SK-N-SH treated with all-trans-retinoic acid at 6 μM for 48 hours (cell line): ENCODE measurements at regions not wholly inside any gene's neighbourhood (a gene's known extent, or its start where the extent isn't known, plus 50 kb on each side); places are given as distances from the start of the nearest gene placed in this dataset.

Experiments
- ISL1 ChIP-seq: fragments of 250-450 bp; sonication (Bioruptor Pico); IDR thresholded peaks from 2 replicates; pipeline ENCODE4 v2.1.2; 2022; ENCODE audit warnings: mild to moderate bottlenecking, moderate library complexity
- PATZ1 ChIP-seq: fragments of 250-450 bp; sonication (Bioruptor Pico); IDR thresholded peaks from 2 replicates; pipeline ENCODE4 v1.8.0; 2020; ENCODE audit warnings: mild to moderate bottlenecking, moderate library complexity, borderline replicate concordance
- TOX ChIP-seq: fragments of 250-450 bp; sonication (Bioruptor Pico); IDR thresholded peaks from 2 replicates; pipeline ENCODE4 v1.8.0; 2021; ENCODE audit warnings: mild to moderate bottlenecking, moderate library complexity, borderline replicate concordance
- ZFP3 ChIP-seq: fragments of 250-450 bp; sonication (Bioruptor Pico); IDR thresholded peaks from 2 replicates; pipeline ENCODE4 v1.5.0; 2020; ENCODE audit warnings: mild to moderate bottlenecking, moderate library complexity
- ZFP30 ChIP-seq: fragments of 450-650 bp; formaldehyde crosslinking; IDR thresholded peaks from 2 replicates; pipeline ENCODE4 v1.5.0; 2022; ENCODE audit warnings: mild to moderate bottlenecking, moderate library complexity
- ZNF565 ChIP-seq: fragments of 450-650 bp; formaldehyde crosslinking; conservative IDR thresholded peaks from 2 replicates; pipeline ENCODE4 v1.5.0; 2020; ENCODE audit warnings: low read depth, mild to moderate bottlenecking, moderate library complexity

GRCh38 chr12:93306636-93307035 lies 71.1 kb upstream of the NUDT4 start:
- no peak for TF ChIP-seq PATZ1 (CRISPR knock-in tag)
- no peak for TF ChIP-seq ISL1
- TF ChIP-seq ZFP3 (CRISPR knock-in tag), result no peak
- TF ChIP-seq ZNF565, result no peak
- no peak for TF ChIP-seq TOX (CRISPR knock-in tag)
- no peak for TF ChIP-seq ZFP30 (CRISPR knock-in tag)
